H9 (cell line): ENCODE measurements at regions not wholly inside any gene's neighbourhood (a gene's known extent, or its start where the extent isn't known, plus 50 kb on each side); places are given as distances from the start of the nearest gene placed in this dataset.

Experiments
- DNase-seq: peaks from one replicate; pipeline ENCODE4 v3.0.0-alpha.2; 2017
- H2AFZ ChIP-seq: one replicate; pipeline ENCODE4 v1.6.1; 2013; ENCODE audit warnings: mild to moderate bottlenecking, low read length, control low read depth, moderate library complexity
- H2AK5ac ChIP-seq: 2 replicates; pipeline ENCODE4 v1.6.1; 2013; ENCODE audit warnings: low read length, control low read depth, mixed read lengths; ENCODE audit not compliant: insufficient read length
- H2BK120ac ChIP-seq: one replicate; pipeline ENCODE4 v1.6.1; 2013; ENCODE audit warnings: low read depth, mild to moderate bottlenecking, low read length, control low read depth, inconsistent platforms; ENCODE audit not compliant: poor library complexity, severe bottlenecking
- H2BK12ac ChIP-seq: 2 replicates; pipeline ENCODE4 v1.6.1; 2013; ENCODE audit warnings: low read length, control low read depth, mixed read lengths, low read depth; ENCODE audit not compliant: insufficient read length
- H2BK15ac ChIP-seq: 2 replicates; pipeline ENCODE4 v1.6.1; 2013; ENCODE audit warnings: low read depth, low read length, control low read depth
- H2BK20ac ChIP-seq: one replicate; pipeline ENCODE4 v1.6.1; 2013; ENCODE audit warnings: low read depth, mild to moderate bottlenecking, low read length, control low read depth, inconsistent platforms; ENCODE audit not compliant: poor library complexity, severe bottlenecking
- H2BK5ac ChIP-seq: 2 replicates; pipeline ENCODE4 v1.6.1; 2013; ENCODE audit warnings: low read length, control low read depth, mixed read lengths; ENCODE audit not compliant: insufficient read length
- H3K14ac ChIP-seq: 2 replicates; pipeline ENCODE4 v1.6.1; 2013; ENCODE audit warnings: low read length, control low read depth; ENCODE audit not compliant: insufficient read depth
- H3K18ac ChIP-seq: 2 replicates; pipeline ENCODE4 v1.6.1; 2013; ENCODE audit warnings: low read depth, mild to moderate bottlenecking, mixed read lengths, low read length, control low read depth; ENCODE audit not compliant: insufficient read length
- H3K23ac ChIP-seq: 2 replicates; pipeline ENCODE4 v1.6.1; 2013; ENCODE audit warnings: low read length, control low read depth, mixed read lengths, low read depth; ENCODE audit not compliant: insufficient read length
- H3K23me2 ChIP-seq: 2 replicates; pipeline ENCODE4 v1.6.1; 2013; ENCODE audit warnings: low read depth, mild to moderate bottlenecking, mixed read lengths, low read length, control low read depth; ENCODE audit not compliant: insufficient read length, poor library complexity, severe bottlenecking
- H3K27ac ChIP-seq: 2 replicates; pipeline ENCODE4 v1.5.1; 2013; ENCODE audit warnings: low read length, control low read depth, mixed read lengths, low read depth; ENCODE audit not compliant: insufficient read length
- H3K27me3 ChIP-seq: 2 replicates; pipeline ENCODE4 v1.6.1; 2013; ENCODE audit warnings: low read length, control low read depth, inconsistent platforms; ENCODE audit not compliant: insufficient read depth
- H3K4ac ChIP-seq: 2 replicates; pipeline ENCODE4 v1.6.1; 2013; ENCODE audit warnings: low read depth, mild to moderate bottlenecking, control low read depth, inconsistent platforms, low read length, moderate library complexity
- H3K4me1 ChIP-seq: 2 replicates; pipeline ENCODE4 v1.6.1; 2013; ENCODE audit warnings: low read length, control low read depth, inconsistent platforms; ENCODE audit not compliant: insufficient read depth
- H3K4me2 ChIP-seq: 2 replicates; pipeline ENCODE4 v1.6.1; 2013; ENCODE audit warnings: low read length, control low read depth, mixed read lengths; ENCODE audit not compliant: insufficient read length, insufficient read depth
- H3K56ac ChIP-seq: 2 replicates; pipeline ENCODE4 v1.6.1; 2013; ENCODE audit warnings: low read depth, mild to moderate bottlenecking, mixed read lengths, low read length, control low read depth; ENCODE audit not compliant: insufficient read length
- H3K79me1 ChIP-seq: 2 replicates; pipeline ENCODE4 v1.6.1; 2013; ENCODE audit warnings: low read depth, mild to moderate bottlenecking, moderate library complexity, low read length, control low read depth, inconsistent platforms; ENCODE audit not compliant: insufficient read depth, poor library complexity, severe bottlenecking
- H3K79me2 ChIP-seq: 2 replicates; pipeline ENCODE4 v1.6.1; 2013; ENCODE audit warnings: low read length, control low read depth, inconsistent platforms; ENCODE audit not compliant: insufficient read depth
- H3K9ac ChIP-seq: 2 replicates; pipeline ENCODE4 v1.6.1; 2013; ENCODE audit warnings: low read length, control low read depth, mixed read lengths; ENCODE audit not compliant: insufficient read length; ENCODE audit errors: extremely low read depth
- H3K9me3 ChIP-seq: one replicate; pipeline ENCODE4 v1.6.1; 2013; ENCODE audit warnings: low read depth, low read length, inconsistent platforms; ENCODE audit not compliant: control insufficient read depth
- H3T11ph ChIP-seq: one replicate; pipeline ENCODE4 v1.6.1; 2013; ENCODE audit warnings: mild to moderate bottlenecking, low read length, control low read depth, inconsistent platforms
- H4K20me1 ChIP-seq: one replicate; pipeline ENCODE4 v1.6.1; 2013; ENCODE audit not compliant: control insufficient read depth, insufficient read length, insufficient read depth
- H4K5ac ChIP-seq: 2 replicates; pipeline ENCODE4 v1.6.1; 2013; ENCODE audit warnings: low read depth, mild to moderate bottlenecking, mixed read lengths, low read length, control low read depth; ENCODE audit not compliant: insufficient read length
- H4K8ac ChIP-seq: replicated peaks from 2 replicates; pipeline ENCODE4 v1.6.1; 2013; ENCODE audit warnings: low read length, control low read depth, mixed read lengths, low read depth; ENCODE audit not compliant: insufficient read length
- H4K91ac ChIP-seq: 2 replicates; pipeline ENCODE4 v1.6.1; 2013; ENCODE audit warnings: low read depth, mild to moderate bottlenecking, moderate library complexity, mixed read lengths, low read length, control low read depth; ENCODE audit not compliant: insufficient read length
- H3K27ac Mint-ChIP-seq, 3 experiments: 2 replicates in 2 of 3; 3 replicates in 1 of 3; pipeline ENCODE4 v1.8.0; 2020 to 2021; ENCODE audit warnings: mixed read lengths in 3 of 3, mild to moderate bottlenecking in 1 of 3, moderate library complexity in 1 of 3
- H3K27me3 Mint-ChIP-seq: 2 replicates; pipeline ENCODE4 v1.8.0; 2021; ENCODE audit warnings: low read depth, mild to moderate bottlenecking, moderate library complexity, mixed read lengths
- H3K36me3 Mint-ChIP-seq, 3 experiments: 2 replicates in 2 of 3; 3 replicates in 1 of 3; pipeline ENCODE4 v1.8.0; 2020 to 2021; ENCODE audit warnings: low read depth in 3 of 3, mixed read lengths in 3 of 3; ENCODE audit not compliant: insufficient read depth in 1 of 3
- H3K4me1 Mint-ChIP-seq, 2 experiments: 2 replicates each; pipeline ENCODE4 v1.8.0; 2020; ENCODE audit warnings: mixed read lengths in 2 of 2
- H3K4me3 Mint-ChIP-seq, 2 experiments: 2 replicates in 1 of 2; 3 replicates in 1 of 2; pipeline ENCODE4 v1.8.0; 2020 to 2021; ENCODE audit warnings: mild to moderate bottlenecking in 2 of 2, mixed read lengths in 2 of 2, moderate library complexity in 1 of 2
- H3K9me3 Mint-ChIP-seq, 2 experiments: 2 replicates in 1 of 2; 3 replicates in 1 of 2; pipeline ENCODE4 v1.8.0; 2020; ENCODE audit warnings: mild to moderate bottlenecking in 2 of 2, mixed read lengths in 2 of 2, moderate library complexity in 1 of 2
- CTCF ChIP-seq: fragments of 200-600 bp; sonication (generic); conservative IDR thresholded peaks from 3 replicates; pipeline ENCODE4 v1.8.0; 2021; ENCODE audit warnings: antibody characterized with exemption, mild to moderate bottlenecking
- WGBS: extraction: QIAGEN DNeasy Blood & Tissue Kit; methylation state at CpG from one replicate; pipeline ENCODE4 v1.1.7; 2013; ENCODE audit warnings: missing lambda C conversion rate, low lambda C conversion rate, mixed read lengths; ENCODE audit not compliant: insufficient read length; ENCODE audit errors: extremely low coverage; 5-methylcytosine and 5-hydroxymethylcytosine counted together

- no peaks in the 10 kb centered on the region for H3K9me3 Mint-ChIP-seq
- no peak overlapping the region for H3K4me3 Mint-ChIP-seq
- Histone ChIP-seq H3K23ac (no peak overlapping the region), H3K56ac (no peak overlapping the region), H3K9ac (no peak overlapping the region), H4K91ac (no peak overlapping the region), H3K14ac (no peak overlapping the region), H3K79me2 (no peaks in the 10 kb centered on the region), H3T11ph (no peak overlapping the region), H3K4me2 (no peak overlapping the region), H3K9me3 (no peaks in the 10 kb centered on the region), H2BK120ac (no peak overlapping the region), H3K23me2 (no peaks in the 10 kb centered on the region), H2BK12ac (no peak overlapping the region), H4K8ac (no peak overlapping the region), H4K20me1 (no peaks in the 10 kb centered on the region), H2AFZ (no peak overlapping the region), H2BK20ac (no peak overlapping the region), H4K5ac (no peak overlapping the region), H3K4ac (no peak overlapping the region), H3K27ac (no peak overlapping the region), H2BK15ac (no peak overlapping the region), H3K79me1 (no peaks in the 10 kb centered on the region), H2AK5ac (no peak overlapping the region), H2BK5ac (no peak overlapping the region), H3K18ac (no peak overlapping the region), H3K4me1 (no peaks in the 10 kb centered on the region; the same call in 1 of the 2 replicates), H3K27me3 (no peaks in the 10 kb centered on the region)
- no peaks in the 10 kb centered on the region for H3K27me3 Mint-ChIP-seq
- no peaks in the 10 kb centered on the region for H3K36me3 Mint-ChIP-seq
- no peak for DNase-seq
- H3K27ac Mint-ChIP-seq: no peak overlapping the region
- TF ChIP-seq CTCF: no peak
- WGBS: no CpG with 5 or more reads among the region's 9 CpGs
- H3K4me1 Mint-ChIP-seq: peaks cover 4 to 6% of the 10 kb centered on the region in 2 experiments
Measured at GRCh38 chr15:94075349-94075748, 156.0 kb upstream of the MCTP2 start.
